Endodermal cell (in vitro differentiated cells): ENCODE measurements at regions not wholly inside any gene's neighbourhood (a gene's known extent, or its start where the extent isn't known, plus 50 kb on each side); places are given as distances from the start of the nearest gene placed in this dataset.

Source experiments
- DNase-seq: peaks from one replicate; pipeline ENCODE4 v3.0.0-alpha.2; 2017
- H3K27ac ChIP-seq: 2 replicates; pipeline ENCODE4 v1.5.1; 2013; ENCODE audit warnings: mild to moderate bottlenecking, low read depth, low read length, moderate library complexity
- H3K27me3 ChIP-seq: 2 replicates; pipeline ENCODE4 v1.6.1; 2013; ENCODE audit warnings: mild to moderate bottlenecking, low read length, moderate library complexity; ENCODE audit not compliant: insufficient read depth, control insufficient read depth, poor library complexity, severe bottlenecking
- H3K36me3 ChIP-seq: 2 replicates; pipeline ENCODE4 v1.7.0; 2013; ENCODE audit warnings: mild to moderate bottlenecking, low read length, moderate library complexity; ENCODE audit not compliant: control insufficient read depth, insufficient read depth
- H3K4me1 ChIP-seq: one replicate; pipeline ENCODE4 v1.7.0; 2013; ENCODE audit warnings: low read length; ENCODE audit not compliant: control insufficient read depth, insufficient read depth
- H3K4me3 ChIP-seq: 2 replicates; pipeline ENCODE4 v1.5.1; 2013; ENCODE audit warnings: mild to moderate bottlenecking, low read length, moderate library complexity
- H3K9ac ChIP-seq: 2 replicates; pipeline ENCODE4 v1.6.1; 2013; ENCODE audit warnings: mild to moderate bottlenecking, low read length, moderate library complexity; ENCODE audit not compliant: poor library complexity, severe bottlenecking; ENCODE audit errors: extremely low read depth
- H3K9me3 ChIP-seq: 2 replicates; pipeline ENCODE4 v1.6.1; 2013; ENCODE audit warnings: mild to moderate bottlenecking, low read length, moderate library complexity; ENCODE audit not compliant: control insufficient read depth
- H3K27ac Mint-ChIP-seq: 2 replicates; pipeline ENCODE4 v1.8.0; 2020; ENCODE audit warnings: mixed read lengths
- H3K27me3 Mint-ChIP-seq: 2 replicates; pipeline ENCODE4 v1.8.0; 2021; ENCODE audit warnings: mild to moderate bottlenecking, mixed read lengths; ENCODE audit not compliant: insufficient read depth
- H3K36me3 Mint-ChIP-seq: 2 replicates; pipeline ENCODE4 v1.8.0; 2020; ENCODE audit warnings: low read depth, mixed read lengths
- H3K4me1 Mint-ChIP-seq: 2 replicates; pipeline ENCODE4 v1.8.0; 2020; ENCODE audit warnings: mixed read lengths
- H3K4me3 Mint-ChIP-seq: 2 replicates; pipeline ENCODE4 v1.8.0; 2020; ENCODE audit warnings: mild to moderate bottlenecking, moderate library complexity, mixed read lengths
- H3K9me3 Mint-ChIP-seq: 2 replicates; pipeline ENCODE4 v1.8.0; 2020; ENCODE audit warnings: mild to moderate bottlenecking, mixed read lengths
- WGBS, 2 experiments: methylation state at CpG; one replicate each; pipeline versions ENCODE4 v1.1.5 to v1.1.7; 2013; ENCODE audit warnings: missing lambda C conversion rate in 2 of 2, mixed read lengths in 1 of 2; ENCODE audit not compliant: insufficient coverage in 1 of 2, insufficient read length in 1 of 2; 5-methylcytosine and 5-hydroxymethylcytosine counted together
- TF ChIP-seq, protein P1 (sequence below): fragments of 200-600 bp; sonication (generic); conservative IDR thresholded peaks from 2 replicates; pipeline ENCODE4 v1.5.0; 2021; ENCODE audit warnings: antibody characterized with exemption, mild to moderate bottlenecking

DNA sequence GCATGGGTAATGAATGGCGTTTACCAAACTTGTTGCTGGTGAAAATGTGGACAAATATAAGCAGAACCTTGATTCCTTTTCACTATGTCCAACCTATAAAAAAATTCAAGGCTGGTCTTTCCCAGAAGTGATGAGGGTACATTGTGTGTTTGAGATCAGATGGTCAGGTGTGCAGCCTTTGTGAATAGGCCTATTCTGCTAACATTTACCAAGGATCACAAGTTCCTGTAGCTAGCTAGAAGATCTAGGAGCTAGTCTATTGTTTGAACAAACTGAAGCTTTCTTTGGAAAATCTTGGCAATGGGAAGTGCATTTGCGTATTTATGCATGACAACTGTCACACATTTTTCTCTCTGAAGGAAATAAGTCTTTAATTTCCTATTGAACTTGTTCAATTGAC lies 489.6 kb downstream of the KLF5 start:
- Mint-ChIP-seq H3K4me1 (peaks cover 2% of the 10 kb centered on the region), H3K27ac (no peak overlapping the region), H3K36me3 (no peaks in the 10 kb centered on the region)

DNA sequence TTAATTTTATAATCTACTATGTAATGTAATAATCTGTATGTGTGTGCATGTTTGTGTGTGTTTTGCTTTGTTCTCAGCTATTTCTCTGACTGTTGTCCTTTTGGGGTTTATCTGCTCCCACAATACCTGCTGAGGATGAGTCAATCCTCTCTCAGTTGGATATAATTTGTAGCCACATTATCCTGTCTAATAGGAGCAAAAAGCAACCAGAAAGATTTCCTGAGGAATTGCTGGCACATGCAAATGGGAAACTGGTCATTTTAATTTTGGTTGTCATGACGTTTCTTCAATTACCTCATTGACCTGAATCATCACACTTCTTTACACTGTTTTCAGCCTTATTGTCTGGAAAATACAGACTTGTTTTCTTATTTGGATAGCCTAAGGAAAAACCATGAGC lies 488.4 kb downstream of the KLF5 start:
- WGBS, 2 experiments: 95% methylated on average over 1 of the region's 1 CpG; no CpG with 5 or more reads in 1 of the 2 experiments

More for the DNA sequence above, 489.6 kb downstream of the KLF5 start:
- H3K4me1 ChIP-seq: peaks cover 2% of the 10 kb centered on the region
- Mint-ChIP-seq H3K4me3 (no peak overlapping the region), H3K9me3 (no peaks in the 10 kb centered on the region), H3K27me3 (no peaks in the 10 kb centered on the region)
- no peaks in the 10 kb centered on the region for H3K27me3 ChIP-seq
- no peak overlapping the region for H3K9ac ChIP-seq
- TF ChIP-seq, protein P1, sequence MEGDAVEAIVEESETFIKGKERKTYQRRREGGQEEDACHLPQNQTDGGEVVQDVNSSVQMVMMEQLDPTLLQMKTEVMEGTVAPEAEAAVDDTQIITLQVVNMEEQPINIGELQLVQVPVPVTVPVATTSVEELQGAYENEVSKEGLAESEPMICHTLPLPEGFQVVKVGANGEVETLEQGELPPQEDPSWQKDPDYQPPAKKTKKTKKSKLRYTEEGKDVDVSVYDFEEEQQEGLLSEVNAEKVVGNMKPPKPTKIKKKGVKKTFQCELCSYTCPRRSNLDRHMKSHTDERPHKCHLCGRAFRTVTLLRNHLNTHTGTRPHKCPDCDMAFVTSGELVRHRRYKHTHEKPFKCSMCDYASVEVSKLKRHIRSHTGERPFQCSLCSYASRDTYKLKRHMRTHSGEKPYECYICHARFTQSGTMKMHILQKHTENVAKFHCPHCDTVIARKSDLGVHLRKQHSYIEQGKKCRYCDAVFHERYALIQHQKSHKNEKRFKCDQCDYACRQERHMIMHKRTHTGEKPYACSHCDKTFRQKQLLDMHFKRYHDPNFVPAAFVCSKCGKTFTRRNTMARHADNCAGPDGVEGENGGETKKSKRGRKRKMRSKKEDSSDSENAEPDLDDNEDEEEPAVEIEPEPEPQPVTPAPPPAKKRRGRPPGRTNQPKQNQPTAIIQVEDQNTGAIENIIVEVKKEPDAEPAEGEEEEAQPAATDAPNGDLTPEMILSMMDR: no peak
- 86 to 92% methylated on average over 1 to 2 of the region's 2 CpGs for WGBS, 2 experiments
- H3K9me3 ChIP-seq: no peaks in the 10 kb centered on the region
- DNase-seq: no peak
- H3K4me3 ChIP-seq: no peak overlapping the region
- no peaks in the 10 kb centered on the region for H3K36me3 ChIP-seq
- no peak overlapping the region for H3K27ac ChIP-seq

DNA sequence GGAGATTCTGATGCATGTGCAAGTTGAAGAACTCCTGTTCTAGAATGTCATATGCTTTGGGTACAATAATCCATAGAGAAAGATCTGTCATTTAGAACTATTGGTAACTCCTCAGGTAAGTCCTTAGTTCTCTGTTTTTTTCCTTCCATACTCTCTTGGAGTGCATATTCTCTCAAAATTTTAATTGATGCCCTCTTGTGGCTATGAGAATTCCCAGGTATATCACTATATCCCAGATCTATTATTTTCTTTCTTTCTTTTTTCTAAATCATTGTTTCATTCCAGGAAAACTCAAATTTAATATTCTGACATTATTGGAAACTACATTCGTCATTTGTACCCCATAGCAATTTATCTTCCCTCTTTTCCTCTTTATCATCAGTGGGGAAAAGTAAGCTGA lies 485.4 kb downstream of the KLF5 start:
- WGBS, 2 experiments: 80% methylated on average over 1 of the region's 1 CpG; no CpG with 5 or more reads in 1 of the 2 experiments
- Histone ChIP-seq H3K9ac (no peak overlapping the region), H3K36me3 (no peaks in the 10 kb centered on the region), H3K27ac (no peak overlapping the region), H3K9me3 (no peaks in the 10 kb centered on the region), H3K27me3 (no peaks in the 10 kb centered on the region), H3K4me3 (no peak overlapping the region), H3K4me1 (no peaks in the 10 kb centered on the region)
- TF ChIP-seq, protein P1: peak; percentile 41
- no peak for DNase-seq
- Mint-ChIP-seq H3K36me3 (no peaks in the 10 kb centered on the region), H3K27ac (no peak overlapping the region), H3K4me3 (no peak overlapping the region), H3K4me1 (no peaks in the 10 kb centered on the region), H3K27me3 (no peaks in the 10 kb centered on the region), H3K9me3 (no peaks in the 10 kb centered on the region)

More for the DNA sequence above, 488.4 kb downstream of the KLF5 start:
- Mint-ChIP-seq H3K27me3 (no peaks in the 10 kb centered on the region), H3K4me3 (no peak overlapping the region), H3K9me3 (no peaks in the 10 kb centered on the region), H3K4me1 (peaks cover 2% of the 10 kb centered on the region), H3K36me3 (no peaks in the 10 kb centered on the region), H3K27ac (no peak overlapping the region)
- DNase-seq: no peak
- Histone ChIP-seq H3K27me3 (no peaks in the 10 kb centered on the region), H3K36me3 (no peaks in the 10 kb centered on the region), H3K27ac (no peak overlapping the region), H3K4me1 (peaks cover 2% of the 10 kb centered on the region), H3K9me3 (no peaks in the 10 kb centered on the region), H3K4me3 (no peak overlapping the region), H3K9ac (no peak overlapping the region)
- TF ChIP-seq, protein P1: no peak
